Thyroid gland (tissue), 4 donors: ENCODE measurements at regions not wholly inside any gene's neighbourhood (a gene's known extent, or its start where the extent isn't known, plus 50 kb on each side); places are given as distances from the start of the nearest gene placed in this dataset.

Experiments
- CTCF ChIP-seq, 6 experiments: fragments of 200-600 bp in 3 of 6; fragments of 450-650 bp in 3 of 6; sonication (generic) in 3 of 6; IDR thresholded peaks; one replicate each; pipeline ENCODE4 v1.5.1; 2016 to 2019; ENCODE audit warnings: antibody characterized with exemption in 6 of 6, mild to moderate bottlenecking in 2 of 6, inconsistent platforms in 1 of 6, moderate library complexity in 1 of 6
- POLR2A ChIP-seq, 2 donors: fragments of 450-650 bp; IDR thresholded peaks; one replicate each; pipeline ENCODE4 v1.6.1; 2017; ENCODE audit warnings: antibody characterized with exemption in 2 of 2, mild to moderate bottlenecking in 2 of 2, moderate library complexity in 1 of 2

- TF ChIP-seq CTCF (IDR thresholded peaks at IDR 0.05) (no peak), POLR2A (IDR thresholded peaks at IDR 0.05) (no peak)
Measured at GRCh38 chr2:217262911-217263310, 403.0 kb upstream of the TNP1 start.
